ENCODE measurements at regions not wholly inside any gene's neighbourhood (a gene's known extent, or its start where the extent isn't known, plus 50 kb on each side); places are given as distances from the start of the nearest gene placed in this dataset.

GRCh38 chr5:61731267-61731945 is 399.3 kb downstream of the ZSWIM6 start:
- TF ChIP-seq SUZ12 (IDR thresholded peaks at IDR 0.05; ENCODE audit: extremely low read depth, insufficient read depth, insufficient read length): no peak
- no peak for TF ChIP-seq YY1 (IDR thresholded peaks at IDR 0.05; ENCODE audit: insufficient read depth, insufficient read length)
- TF ChIP-seq ZNF274 (IDR thresholded peaks at IDR 0.05; ENCODE audit: low read depth, low read length): no peak

Data from NT2/D1 (cell line).